ENCODE measurements at regions not wholly inside any gene's neighbourhood (a gene's known extent, or its start where the extent isn't known, plus 50 kb on each side); places are given as distances from the start of the nearest gene placed in this dataset.

DNA sequence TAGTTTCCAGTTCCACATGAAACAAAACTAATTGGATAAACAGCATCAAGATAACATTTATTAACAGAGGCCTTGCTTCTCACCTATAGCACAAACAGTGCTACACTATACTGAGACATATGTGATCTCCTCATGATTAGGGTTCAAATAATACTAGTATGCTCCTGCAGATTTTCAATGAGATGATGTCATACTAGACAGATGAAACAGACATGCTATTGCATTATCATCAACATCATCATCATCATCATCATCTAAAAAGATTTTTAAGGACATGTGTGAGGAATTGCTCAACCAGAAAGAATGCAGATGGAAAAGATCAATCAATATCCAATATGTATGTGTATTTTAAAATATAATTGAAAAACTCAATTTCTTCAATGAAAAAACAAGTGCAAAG, 932.3 kb downstream of the METTL15 start:
- POLR2A ChIA-PET = no interaction called here
- intact Hi-C loops (cut with micrococcal nuclease) = no loop called here

DNA sequence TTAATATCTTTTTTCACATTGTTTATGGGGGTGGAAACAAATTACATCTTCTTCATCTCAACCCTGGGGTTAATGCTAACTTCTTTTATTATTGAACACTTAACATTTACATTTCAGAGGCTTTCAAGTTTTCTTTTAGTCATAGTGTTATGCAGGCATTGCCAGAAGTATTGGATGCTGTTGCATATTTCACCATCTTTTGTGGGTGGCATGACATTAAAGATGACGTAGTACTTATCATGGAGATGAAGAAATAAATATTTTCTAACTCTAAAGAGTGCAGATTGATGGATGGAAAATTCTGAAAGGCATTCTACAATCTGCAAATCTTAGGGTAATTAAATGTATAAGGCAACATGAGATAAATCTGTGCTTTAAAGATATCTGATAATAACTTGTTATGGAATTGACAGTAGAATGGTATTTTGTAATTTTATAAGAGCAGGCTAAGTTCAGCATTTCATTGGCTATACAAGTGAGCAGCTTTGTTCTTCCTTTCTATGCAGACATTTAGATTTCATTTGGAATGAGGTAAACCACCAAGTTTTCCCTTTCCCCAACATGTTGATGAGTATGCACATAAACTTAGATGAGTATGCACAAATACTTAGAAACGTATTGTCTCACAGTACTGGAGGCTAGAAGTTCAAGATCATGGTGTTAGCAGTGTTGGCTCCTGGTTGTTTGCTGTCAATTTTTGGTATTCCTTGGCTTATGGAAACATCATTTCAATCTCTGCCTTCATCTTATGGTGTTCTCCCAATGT, 924.4 kb downstream of the METTL15 start:
- POLR2A ChIA-PET = no interaction called here

More for the DNA sequence above, 932.3 kb downstream of the METTL15 start:
- Histone ChIP-seq H3K9ac (ENCODE audit: low read length) (no peak overlapping the region), H3K9me3 (ENCODE audit: control extremely low read depth in 1 of 3, control insufficient read depth in 2 of 3, insufficient read depth in 1 of 3, low read length in 2 of 3) (peaks cover 0 to 2% (median 1%) of the 10 kb centered on the region in 3 donors), H3K27me3 (replicated peaks in 1 of 4; ENCODE audit: control extremely low read depth in 1 of 4, control insufficient read depth in 3 of 4, insufficient read depth in 4 of 4, low read length in 3 of 4) (no peaks in the 10 kb centered on the region), H3K4me2 (replicated peaks; ENCODE audit: low read depth, low read length, poor library complexity, severe bottlenecking) (no peak overlapping the region), H3K36me3 (replicated peaks in 1 of 2; ENCODE audit: control extremely low read depth in 1 of 2, control insufficient read depth in 1 of 2, extremely low read depth in 1 of 2, insufficient read depth in 2 of 2, low read length in 1 of 2) (no peaks in the 10 kb centered on the region), H2AFZ (ENCODE audit: insufficient read depth, low read depth, low read length, poor library complexity, severe bottlenecking) (no peak overlapping the region), H3K27ac (ENCODE audit: low read length in 2 of 2) (no peak overlapping the region), H3K4me1 (ENCODE audit: control insufficient read depth in 2 of 2, insufficient read depth in 2 of 2, low read length in 2 of 2) (no peaks in the 10 kb centered on the region), H4K20me1 (ENCODE audit: control insufficient read depth, insufficient read depth, low read length, poor library complexity, severe bottlenecking) (no peaks in the 10 kb centered on the region), H3K79me2 (ENCODE audit: control insufficient read depth, insufficient read depth, low read length) (no peaks in the 10 kb centered on the region), H3K4me3 (ENCODE audit: control extremely low read depth in 1 of 5, extremely low read depth in 1 of 5, insufficient read depth in 1 of 5, low read depth in 2 of 5, low read length in 4 of 5) (no peak overlapping the region)
- ATAC-seq (ENCODE audit: low read depth) (no peak), DNase-seq (no peak)
- Mint-ChIP-seq H3K27me3 (no peaks in the 10 kb centered on the region), H3K9me3 (ENCODE audit: insufficient read depth) (peaks cover 7% of the 10 kb centered on the region), H3K27ac (no peak overlapping the region), H3K4me1 (no peaks in the 10 kb centered on the region), H3K4me3 (no peak overlapping the region)
- CTCF ChIA-PET = no interaction called here
- TF ChIP-seq, protein P1, sequence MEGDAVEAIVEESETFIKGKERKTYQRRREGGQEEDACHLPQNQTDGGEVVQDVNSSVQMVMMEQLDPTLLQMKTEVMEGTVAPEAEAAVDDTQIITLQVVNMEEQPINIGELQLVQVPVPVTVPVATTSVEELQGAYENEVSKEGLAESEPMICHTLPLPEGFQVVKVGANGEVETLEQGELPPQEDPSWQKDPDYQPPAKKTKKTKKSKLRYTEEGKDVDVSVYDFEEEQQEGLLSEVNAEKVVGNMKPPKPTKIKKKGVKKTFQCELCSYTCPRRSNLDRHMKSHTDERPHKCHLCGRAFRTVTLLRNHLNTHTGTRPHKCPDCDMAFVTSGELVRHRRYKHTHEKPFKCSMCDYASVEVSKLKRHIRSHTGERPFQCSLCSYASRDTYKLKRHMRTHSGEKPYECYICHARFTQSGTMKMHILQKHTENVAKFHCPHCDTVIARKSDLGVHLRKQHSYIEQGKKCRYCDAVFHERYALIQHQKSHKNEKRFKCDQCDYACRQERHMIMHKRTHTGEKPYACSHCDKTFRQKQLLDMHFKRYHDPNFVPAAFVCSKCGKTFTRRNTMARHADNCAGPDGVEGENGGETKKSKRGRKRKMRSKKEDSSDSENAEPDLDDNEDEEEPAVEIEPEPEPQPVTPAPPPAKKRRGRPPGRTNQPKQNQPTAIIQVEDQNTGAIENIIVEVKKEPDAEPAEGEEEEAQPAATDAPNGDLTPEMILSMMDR (IDR thresholded peaks at IDR 0.05) = no peak
- TF ChIP-seq EZH2 (IDR thresholded peaks at IDR 0.05; ENCODE audit: borderline replicate concordance, insufficient read depth, low read depth, low read length, poor library complexity, severe bottlenecking) = no peak

More for the DNA sequence above, 924.4 kb downstream of the METTL15 start:
- no peak overlapping the region for H3K4me3 ChIP-seq (ENCODE audit: control extremely low read depth in 1 of 5, extremely low read depth in 1 of 5, insufficient read depth in 1 of 5, low read depth in 2 of 5, low read length in 4 of 5)
- no CpG with 5 or more reads among the region's 2 CpGs for WGBS (ENCODE audit: insufficient coverage)
- no peaks in the 10 kb centered on the region for H3K36me3 ChIP-seq (replicated peaks in 1 of 2; ENCODE audit: control extremely low read depth in 1 of 2, control insufficient read depth in 1 of 2, extremely low read depth in 1 of 2, insufficient read depth in 2 of 2, low read length in 1 of 2)
- H3K4me1 Mint-ChIP-seq = no peaks in the 10 kb centered on the region
- peaks cover 0 to 10% (median 3%) of the 10 kb centered on the region in 3 donors for H3K9me3 ChIP-seq (ENCODE audit: control extremely low read depth in 1 of 3, control insufficient read depth in 2 of 3, insufficient read depth in 1 of 3, low read length in 2 of 3)
- no peak overlapping the region for H3K27ac ChIP-seq (ENCODE audit: low read length in 2 of 2)
- H4K20me1 ChIP-seq (ENCODE audit: control insufficient read depth, insufficient read depth, low read length, poor library complexity, severe bottlenecking) = no peaks in the 10 kb centered on the region
- no peaks in the 10 kb centered on the region for H3K79me2 ChIP-seq (ENCODE audit: control insufficient read depth, insufficient read depth, low read length)
- CTCF ChIA-PET = no interaction called here
- TF ChIP-seq, protein P1 (IDR thresholded peaks at IDR 0.05) = no peak
- no peak for TF ChIP-seq EZH2 (IDR thresholded peaks at IDR 0.05; ENCODE audit: borderline replicate concordance, insufficient read depth, low read depth, low read length, poor library complexity, severe bottlenecking)
- no peak overlapping the region for H3K4me2 ChIP-seq (replicated peaks; ENCODE audit: low read depth, low read length, poor library complexity, severe bottlenecking)
- H3K4me3 Mint-ChIP-seq = no peak overlapping the region
- no peaks in the 10 kb centered on the region for H3K27me3 Mint-ChIP-seq
- peaks cover 5% of the 10 kb centered on the region for H3K9me3 Mint-ChIP-seq (ENCODE audit: insufficient read depth)
- no peak for ATAC-seq (ENCODE audit: low read depth)
- intact Hi-C loops (cut with micrococcal nuclease) = no loop called here
- DNase-seq = no peak
- no peak overlapping the region for H3K9ac ChIP-seq (ENCODE audit: low read length)
- H3K4me1 ChIP-seq (ENCODE audit: control insufficient read depth in 2 of 2, insufficient read depth in 2 of 2, low read length in 2 of 2) = no peaks in the 10 kb centered on the region
- H3K27ac Mint-ChIP-seq = no peak overlapping the region
- H3K27me3 ChIP-seq (replicated peaks in 1 of 4; ENCODE audit: control extremely low read depth in 1 of 4, control insufficient read depth in 3 of 4, insufficient read depth in 4 of 4, low read length in 3 of 4) = no peaks in the 10 kb centered on the region
- no peak overlapping the region for H2AFZ ChIP-seq (ENCODE audit: insufficient read depth, low read depth, low read length, poor library complexity, severe bottlenecking)

Measured in B cell (primary cell).